SK-N-MC (cell line): ENCODE measurements at regions not wholly inside any gene's neighbourhood (a gene's known extent, or its start where the extent isn't known, plus 50 kb on each side); places are given as distances from the start of the nearest gene placed in this dataset.

Source experiments
- EZH2 ChIP-seq: fragments of 200-600 bp; sonication (generic); IDR thresholded peaks from one replicate; pipeline ENCODE4 v1.6.1; 2017; ENCODE audit warnings: antibody characterized with exemption
- POLR2AphosphoS5 ChIP-seq: IDR thresholded peaks from 2 replicates; pipeline ENCODE4 v1.6.1; 2012; ENCODE audit warnings: mild to moderate bottlenecking, low read depth, low read length, borderline replicate concordance

DNA sequence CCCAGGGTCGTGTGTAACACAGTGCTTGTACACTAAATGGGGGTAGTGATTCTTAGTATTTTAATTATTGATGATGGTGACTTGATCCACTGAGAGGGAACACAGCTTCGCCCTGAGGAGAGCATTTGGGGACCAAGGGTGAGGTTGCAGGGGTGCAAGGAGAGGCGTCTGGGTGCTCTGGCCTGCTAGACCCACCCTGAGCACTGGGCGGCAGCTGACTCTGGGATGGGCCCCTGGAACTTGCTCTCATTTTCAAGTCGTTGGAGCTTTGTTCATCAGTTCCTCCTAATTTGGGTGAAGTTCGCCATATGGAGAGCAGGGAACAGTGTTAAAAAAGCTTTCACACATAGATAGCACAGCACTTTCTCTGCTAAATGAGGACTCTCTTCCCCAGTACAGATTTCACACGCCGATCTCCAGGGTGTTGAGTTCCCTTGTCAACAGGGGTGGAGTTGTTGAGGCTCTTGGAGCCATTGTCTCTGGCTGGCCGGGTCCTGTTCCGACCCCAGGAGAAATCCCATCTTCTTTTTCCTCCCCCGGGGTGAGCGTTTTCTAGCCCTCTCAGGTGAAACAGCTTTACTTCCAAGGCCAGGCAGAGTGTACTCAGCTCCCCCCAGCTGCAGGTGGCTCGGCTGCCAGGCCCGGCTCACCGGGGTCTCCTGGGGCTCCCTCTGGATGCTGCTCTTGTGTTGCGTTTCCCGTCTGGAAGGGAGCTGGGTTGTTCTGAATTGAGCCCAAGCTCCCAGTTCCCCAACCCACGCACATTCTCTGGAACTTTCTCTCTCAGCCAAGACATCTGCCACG is 367.4 kb downstream of the RPS6KC1 start:
- no peak for TF ChIP-seq EZH2
- no peak for TF ChIP-seq POLR2AphosphoS5
